BE2C (cell line): ENCODE measurements at regions not wholly inside any gene's neighbourhood (a gene's known extent, or its start where the extent isn't known, plus 50 kb on each side); places are given as distances from the start of the nearest gene placed in this dataset.
A peak's percentile ranks its signal among the peaks of the same experiment; 100 is the strongest.

Experiments
- DNase-seq: peaks from one replicate; pipeline ENCODE4 v3.0.0-alpha.2; 2020
- H3K27me3 ChIP-seq: fragments of 250-450 bp; sonication (Bioruptor Pico); 2 replicates; pipeline ENCODE4 v1.5.1; 2020; ENCODE audit warnings: mild to moderate bottlenecking
- H3K36me3 ChIP-seq: fragments of 250-450 bp; sonication (Bioruptor Pico); 2 replicates; pipeline ENCODE4 v1.5.1; 2020; ENCODE audit warnings: mild to moderate bottlenecking
- H3K4me1 ChIP-seq: fragments of 250-450 bp; sonication (Bioruptor Pico); 2 replicates; pipeline ENCODE4 v1.5.1; 2020
- H3K4me3 ChIP-seq: 2 replicates; pipeline ENCODE4 v1.5.1; 2011; ENCODE audit warnings: low read depth, low read length
- H3K9me3 ChIP-seq: fragments of 250-450 bp; sonication (Bioruptor Pico); 2 replicates; pipeline ENCODE4 v1.5.1; 2020
- TF ChIP-seq, protein P1 (sequence below): IDR thresholded peaks from 2 replicates; pipeline ENCODE4 v1.5.1; 2012; ENCODE audit warnings: mild to moderate bottlenecking, low read depth, low read length

DNA sequence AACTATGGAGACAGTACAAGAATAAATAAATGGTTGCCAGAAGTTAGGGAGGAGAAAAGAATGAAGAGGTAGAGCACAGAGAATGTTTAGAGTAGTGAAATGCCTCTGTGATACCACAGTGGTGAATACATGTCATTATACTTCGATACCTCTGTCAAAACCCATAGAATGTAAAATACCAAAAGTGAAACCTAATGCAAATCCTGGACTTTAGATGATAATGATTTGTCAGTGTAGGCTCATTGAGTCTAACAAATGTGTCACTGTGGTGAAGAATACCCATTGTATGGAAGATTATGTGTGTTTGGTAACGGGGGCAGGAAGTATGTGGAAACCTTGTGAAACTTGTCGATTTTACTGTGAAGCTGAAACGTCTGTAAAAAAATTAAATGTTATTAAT, 1106.5 kb upstream of the TMPRSS15 start:
- Histone ChIP-seq H3K4me1 (no peaks in the 10 kb centered on the region; the same call in 1 of the 2 replicates), H3K9me3 (no peaks in the 10 kb centered on the region; the same call in 1 of the 2 replicates), H3K4me3 (no peak overlapping the region), H3K27me3 (no peaks in the 10 kb centered on the region), H3K36me3 (no peaks in the 10 kb centered on the region)
- no peak for DNase-seq
- TF ChIP-seq, protein P1, sequence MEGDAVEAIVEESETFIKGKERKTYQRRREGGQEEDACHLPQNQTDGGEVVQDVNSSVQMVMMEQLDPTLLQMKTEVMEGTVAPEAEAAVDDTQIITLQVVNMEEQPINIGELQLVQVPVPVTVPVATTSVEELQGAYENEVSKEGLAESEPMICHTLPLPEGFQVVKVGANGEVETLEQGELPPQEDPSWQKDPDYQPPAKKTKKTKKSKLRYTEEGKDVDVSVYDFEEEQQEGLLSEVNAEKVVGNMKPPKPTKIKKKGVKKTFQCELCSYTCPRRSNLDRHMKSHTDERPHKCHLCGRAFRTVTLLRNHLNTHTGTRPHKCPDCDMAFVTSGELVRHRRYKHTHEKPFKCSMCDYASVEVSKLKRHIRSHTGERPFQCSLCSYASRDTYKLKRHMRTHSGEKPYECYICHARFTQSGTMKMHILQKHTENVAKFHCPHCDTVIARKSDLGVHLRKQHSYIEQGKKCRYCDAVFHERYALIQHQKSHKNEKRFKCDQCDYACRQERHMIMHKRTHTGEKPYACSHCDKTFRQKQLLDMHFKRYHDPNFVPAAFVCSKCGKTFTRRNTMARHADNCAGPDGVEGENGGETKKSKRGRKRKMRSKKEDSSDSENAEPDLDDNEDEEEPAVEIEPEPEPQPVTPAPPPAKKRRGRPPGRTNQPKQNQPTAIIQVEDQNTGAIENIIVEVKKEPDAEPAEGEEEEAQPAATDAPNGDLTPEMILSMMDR, result no peak

DNA sequence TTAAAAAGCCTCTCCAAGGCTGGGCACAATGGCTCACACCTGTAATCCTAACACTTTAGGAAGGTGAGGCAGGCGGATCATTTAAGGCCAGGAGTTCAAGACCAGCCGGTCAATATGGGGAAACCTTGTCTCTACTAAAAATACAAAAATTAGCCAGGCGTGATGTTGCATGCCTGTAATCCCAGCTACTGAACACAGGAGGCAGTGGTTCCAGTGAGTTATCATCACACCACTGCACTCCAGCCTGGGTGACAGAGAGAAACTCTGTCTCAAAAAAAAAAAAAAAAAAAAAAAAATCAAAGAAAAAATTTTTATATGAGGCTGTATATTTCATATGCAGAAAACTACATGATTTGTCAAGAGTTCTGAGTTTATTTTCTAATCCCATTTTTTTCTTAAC, 1107.1 kb upstream of the TMPRSS15 start:
- H3K27me3 ChIP-seq, result no peaks in the 10 kb centered on the region

DNA sequence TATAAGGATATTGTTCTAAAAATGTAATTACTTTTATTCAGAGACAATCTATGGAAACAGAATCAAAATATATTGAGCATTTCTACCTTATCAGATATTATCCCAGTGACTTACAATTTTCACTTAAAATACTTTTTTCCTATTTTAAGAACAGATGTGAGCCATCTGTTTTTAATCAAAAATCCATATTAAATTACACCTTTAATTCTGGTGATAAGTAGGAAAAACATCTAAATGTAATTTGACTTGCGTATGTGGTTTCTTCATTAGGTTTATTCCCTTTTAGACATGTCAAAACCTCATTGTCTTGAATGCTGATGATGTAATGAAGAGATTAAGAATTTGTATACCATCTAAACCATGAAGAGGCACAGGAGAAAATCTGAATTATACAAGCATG, 1118.8 kb upstream of the TMPRSS15 start:
- H3K27me3 ChIP-seq, result no peaks in the 10 kb centered on the region
- peaks cover 23% of the 10 kb centered on the region for H3K4me1 ChIP-seq
- TF ChIP-seq, protein P1, result no peak
- no peak overlapping the region for H3K4me3 ChIP-seq
- no peak for DNase-seq
- no peaks in the 10 kb centered on the region for H3K9me3 ChIP-seq
- H3K36me3 ChIP-seq, result no peaks in the 10 kb centered on the region

More for the DNA sequence above, 1107.1 kb upstream of the TMPRSS15 start:
- no peaks in the 10 kb centered on the region for H3K36me3 ChIP-seq
- H3K4me1 ChIP-seq, result no peaks in the 10 kb centered on the region; the same call in 1 of the 2 replicates
- no peak overlapping the region for H3K4me3 ChIP-seq
- H3K9me3 ChIP-seq, result no peaks in the 10 kb centered on the region; the same call in 1 of the 2 replicates
- TF ChIP-seq, protein P1, result no peak; the same call in 1 of the 2 replicates
- DNase-seq, result no peak

DNA sequence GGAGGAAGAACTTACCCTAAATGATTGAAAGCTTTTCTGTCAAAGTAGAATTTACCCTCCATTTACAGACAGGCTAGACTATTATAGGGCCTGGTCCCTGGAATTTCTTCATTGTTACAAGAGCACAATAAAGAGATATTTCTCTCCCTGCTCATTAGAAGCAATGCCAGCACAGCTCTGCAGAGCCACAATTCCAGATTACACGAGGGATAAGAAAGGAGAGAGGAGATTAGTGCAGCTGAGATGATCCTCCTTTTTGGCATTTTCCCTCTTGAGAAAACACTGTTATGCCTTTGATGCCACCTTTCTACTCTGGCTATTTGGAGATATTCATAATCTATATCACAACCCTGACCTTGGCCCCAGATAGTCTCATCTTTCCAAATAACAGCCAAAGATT, 1119.5 kb upstream of the TMPRSS15 start:
- no peak for DNase-seq
- H3K27me3 ChIP-seq, result no peaks in the 10 kb centered on the region
- no peaks in the 10 kb centered on the region for H3K9me3 ChIP-seq
- H3K36me3 ChIP-seq, result no peaks in the 10 kb centered on the region
- TF ChIP-seq, protein P1, result no peak
- peaks cover 23% of the 10 kb centered on the region for H3K4me1 ChIP-seq
- no peak overlapping the region for H3K4me3 ChIP-seq

DNA sequence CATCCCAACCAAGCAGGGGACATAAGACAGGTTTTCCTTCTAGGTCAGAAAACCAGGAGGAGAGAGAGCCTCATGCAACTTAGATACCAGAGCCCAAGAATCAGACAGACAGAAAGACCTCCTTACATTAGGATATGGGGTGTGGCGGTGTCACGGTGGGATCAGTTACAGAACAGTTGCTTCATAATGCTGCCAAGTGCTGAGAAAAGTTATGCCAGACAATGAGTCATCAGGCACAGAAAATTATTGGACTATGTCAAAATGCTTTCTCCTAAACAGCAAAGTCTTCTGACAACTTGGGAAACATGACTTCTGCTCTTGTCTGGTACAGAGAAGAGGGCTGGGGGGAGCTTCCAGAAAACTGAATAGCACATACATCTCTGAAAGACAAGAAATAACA, 1120.2 kb upstream of the TMPRSS15 start:
- peak; percentile 31 for DNase-seq
- TF ChIP-seq, protein P1, result no peak
- H3K27me3 ChIP-seq, result no peaks in the 10 kb centered on the region
- no peaks in the 10 kb centered on the region for H3K9me3 ChIP-seq
- H3K4me3 ChIP-seq, result no peak overlapping the region
- H3K4me1 ChIP-seq, result peaks cover 27% of the 10 kb centered on the region
- H3K36me3 ChIP-seq, result no peaks in the 10 kb centered on the region

DNA sequence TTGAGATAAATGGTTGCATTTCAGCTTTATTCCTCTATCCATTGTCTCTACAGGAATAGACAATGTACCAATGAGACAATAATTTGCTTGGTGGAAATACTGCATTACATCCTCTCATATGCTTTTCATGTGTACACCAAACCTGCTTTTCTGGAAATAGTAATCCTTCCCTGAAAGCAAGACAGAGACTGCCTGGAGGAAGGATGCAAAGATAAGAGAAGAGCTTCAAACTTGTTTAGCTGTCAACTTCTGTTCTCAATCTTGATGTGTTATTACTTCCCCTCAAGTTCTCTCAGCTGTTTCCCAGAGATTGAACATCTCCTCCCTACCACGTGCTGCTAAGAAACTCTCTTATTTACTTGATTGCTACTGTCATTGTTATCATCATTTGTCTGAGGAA, 1125.4 kb upstream of the TMPRSS15 start:
- H3K9me3 ChIP-seq, result no peaks in the 10 kb centered on the region
- no peak overlapping the region for H3K4me3 ChIP-seq
- no peak for DNase-seq
- no peaks in the 10 kb centered on the region for H3K36me3 ChIP-seq
- H3K27me3 ChIP-seq, result no peaks in the 10 kb centered on the region
- TF ChIP-seq, protein P1, result no peak
- H3K4me1 ChIP-seq, result peaks cover 12% of the 10 kb centered on the region
